ENCODE measurements at regions not wholly inside any gene's neighbourhood (a gene's known extent, or its start where the extent isn't known, plus 50 kb on each side); places are given as distances from the start of the nearest gene placed in this dataset.
"Not testable (repeated sequence)": the region's sequence is repeated elsewhere in the genome, so short reads cannot be mapped to it uniquely, and the experiment has no call there.

GRCh38 chr17:55903028-55903690 lies 152.3 kb downstream of the PCTP start:
- no peak for DNase-seq (ENCODE audit: extremely low read depth in 1 of 2, low read depth in 1 of 2)

DNA sequence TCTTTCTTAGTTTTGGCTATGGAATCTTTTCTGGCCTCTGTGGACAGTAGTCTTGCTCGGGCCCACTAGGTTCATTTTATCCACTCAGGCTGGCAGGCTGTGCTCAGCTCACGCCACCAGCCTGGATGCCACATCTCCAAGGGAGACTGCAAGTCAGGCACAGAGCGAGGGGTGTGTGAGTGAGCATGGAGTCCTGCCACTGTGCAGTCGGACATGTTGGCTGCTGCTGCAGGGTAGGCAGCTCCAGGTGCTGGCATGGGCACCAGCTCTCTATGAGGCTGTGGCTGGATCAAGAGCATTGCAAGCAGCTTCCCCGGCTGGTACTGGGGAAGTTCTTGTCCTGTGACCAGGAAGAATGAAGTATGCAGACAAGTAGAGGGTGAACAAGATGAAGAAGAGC lies 158.9 kb downstream of the PCTP start:
- no peak for DNase-seq (ENCODE audit: extremely low read depth in 1 of 2, low read depth in 1 of 2)

DNA sequence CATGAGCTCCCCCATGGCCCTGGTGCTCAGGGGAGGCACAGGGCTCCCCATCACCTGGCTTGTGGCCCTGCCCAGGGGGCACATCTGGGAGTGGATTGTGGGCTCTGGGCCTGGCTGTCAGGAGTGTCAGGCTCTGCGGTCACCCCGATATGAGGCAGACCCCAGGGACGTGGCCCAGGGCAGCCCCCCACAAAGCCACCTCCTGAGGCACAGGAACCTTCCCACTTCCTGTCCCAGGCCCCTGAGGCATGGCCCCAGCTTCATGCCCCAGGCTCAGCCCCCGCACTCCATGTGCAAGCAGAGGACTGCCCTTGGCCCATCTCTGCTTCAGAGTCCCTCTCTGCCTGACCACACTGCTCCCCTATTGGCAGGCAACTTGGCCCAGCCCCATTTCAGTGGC lies 160.3 kb downstream of the PCTP start:
- DNase-seq (ENCODE audit: extremely low read depth in 1 of 2, low read depth in 1 of 2) = no peak

DNA sequence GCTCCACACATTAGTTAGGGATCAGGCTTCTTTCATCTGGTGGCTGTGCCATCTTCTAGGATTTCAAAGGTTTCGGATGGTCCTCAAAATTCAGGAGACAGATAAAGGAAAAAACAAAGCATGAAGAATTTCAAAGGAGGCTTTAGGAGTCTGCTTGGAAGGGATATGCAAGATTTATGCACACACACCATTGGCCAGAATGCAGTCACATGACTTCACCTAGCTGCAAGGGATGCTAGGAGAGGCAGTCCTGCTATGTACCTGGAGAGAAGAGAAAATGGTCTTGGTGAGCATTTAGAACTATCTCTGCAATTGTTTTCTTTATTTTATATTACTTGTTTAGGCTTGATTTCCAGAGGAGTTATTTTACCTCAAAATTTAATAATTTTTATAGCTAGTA lies 174.6 kb downstream of the PCTP start:
- DNase-seq (ENCODE audit: extremely low read depth in 1 of 2, low read depth in 1 of 2) = no peak

DNA sequence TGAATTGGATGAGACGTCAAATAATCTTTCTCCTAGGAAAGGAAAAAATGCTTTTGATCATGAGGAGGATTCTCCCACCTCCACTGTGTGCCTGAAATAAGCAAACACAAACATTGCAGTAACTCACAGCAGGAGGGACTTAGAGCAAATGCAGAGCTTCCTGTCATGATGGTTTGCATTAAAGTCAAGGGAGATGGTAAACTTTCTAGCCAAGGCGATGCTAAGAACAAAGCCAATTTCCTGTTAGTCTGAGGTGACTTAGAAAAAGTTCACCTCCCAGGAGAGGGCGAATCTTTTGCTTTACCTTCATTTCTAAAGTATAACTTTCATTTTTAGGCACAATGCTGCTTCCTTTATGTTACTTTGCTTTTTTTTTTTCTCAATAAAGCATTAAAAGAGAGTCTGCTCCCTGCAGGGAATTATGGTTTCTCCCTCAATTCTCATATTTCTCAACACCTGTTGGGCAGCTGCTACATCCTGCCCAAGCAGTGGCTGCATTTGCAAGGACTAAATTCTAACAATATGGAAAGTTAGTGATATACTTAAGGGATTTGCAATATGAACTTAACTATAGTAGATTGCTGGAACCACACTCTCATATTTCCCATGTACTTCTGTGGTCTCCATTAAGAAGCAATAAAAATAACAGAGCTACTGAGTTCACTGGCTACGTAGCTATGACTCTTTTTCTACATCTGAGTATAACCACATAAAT lies 175.6 kb downstream of the PCTP start:
- no peak for DNase-seq (ENCODE audit: extremely low read depth in 1 of 2, low read depth in 1 of 2)

DNA sequence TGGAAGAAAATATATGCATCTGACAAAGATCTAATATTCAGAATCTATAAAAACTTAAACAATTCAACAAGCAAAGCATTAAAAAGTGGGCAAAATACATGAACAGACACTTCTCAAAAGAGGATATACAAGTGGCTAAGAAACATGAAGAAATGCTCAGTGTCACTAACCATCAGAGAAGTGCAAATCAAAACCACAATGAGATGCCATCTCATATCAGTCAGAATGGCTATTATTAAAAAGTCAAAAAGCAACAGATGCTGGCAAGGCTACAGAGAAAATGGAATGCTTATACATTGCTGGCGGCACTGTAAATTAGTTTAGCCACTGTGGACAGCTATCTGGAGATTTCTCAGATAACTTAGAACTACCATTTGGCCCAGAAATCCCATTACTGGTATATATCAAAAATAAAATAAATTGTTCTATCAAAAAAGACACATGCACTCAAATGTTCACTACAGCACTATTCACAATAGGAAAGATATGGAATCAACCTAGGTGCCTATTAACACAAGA lies 179.5 kb downstream of the PCTP start:
- DNase-seq (ENCODE audit: extremely low read depth in 1 of 2, low read depth in 1 of 2) = no peak

GRCh38 chr17:55931446-55931845 lies 180.6 kb downstream of the PCTP start:
- DNase-seq (ENCODE audit: extremely low read depth in 1 of 2, low read depth in 1 of 2) = no peak

- DNase-seq (ENCODE audit: extremely low read depth in 1 of 2, low read depth in 1 of 2) = no peak
Observed at GRCh38 chr17:55932973-55933372, 182.1 kb downstream of the PCTP start.

DNA sequence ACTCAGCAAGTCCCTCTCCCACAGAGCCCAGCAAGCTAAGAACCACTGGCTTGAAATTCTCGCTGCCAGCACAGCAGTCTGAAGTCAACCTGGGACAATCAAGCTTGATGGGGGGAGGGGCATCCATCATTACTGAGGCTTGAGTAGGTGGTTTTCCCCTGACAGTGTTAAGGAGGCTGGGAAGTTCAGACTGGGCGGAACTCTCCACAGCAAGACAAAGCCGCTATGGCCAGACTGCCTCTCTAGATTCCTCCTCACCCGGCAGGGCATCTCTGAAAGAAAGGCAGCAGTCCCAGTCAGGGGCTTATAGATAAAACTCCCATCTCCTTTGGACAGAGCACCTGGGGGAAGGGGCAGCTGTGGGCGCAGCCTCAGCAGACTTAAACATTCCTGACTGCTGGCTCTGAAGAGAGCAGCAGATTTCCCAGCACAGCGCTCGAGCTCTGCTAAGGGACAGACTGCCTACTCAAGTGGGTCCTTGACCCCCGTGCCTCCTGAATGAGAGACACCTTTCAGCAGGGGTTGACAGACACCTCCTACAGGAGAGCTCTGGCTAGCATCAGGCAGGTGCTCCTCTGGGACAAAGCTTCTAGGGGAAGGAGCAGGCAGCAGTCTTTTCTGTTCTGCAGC lies 188.4 kb downstream of the PCTP start:
- DNase-seq (ENCODE audit: extremely low read depth in 1 of 2, low read depth in 1 of 2) = not testable (repeated sequence)

DNA sequence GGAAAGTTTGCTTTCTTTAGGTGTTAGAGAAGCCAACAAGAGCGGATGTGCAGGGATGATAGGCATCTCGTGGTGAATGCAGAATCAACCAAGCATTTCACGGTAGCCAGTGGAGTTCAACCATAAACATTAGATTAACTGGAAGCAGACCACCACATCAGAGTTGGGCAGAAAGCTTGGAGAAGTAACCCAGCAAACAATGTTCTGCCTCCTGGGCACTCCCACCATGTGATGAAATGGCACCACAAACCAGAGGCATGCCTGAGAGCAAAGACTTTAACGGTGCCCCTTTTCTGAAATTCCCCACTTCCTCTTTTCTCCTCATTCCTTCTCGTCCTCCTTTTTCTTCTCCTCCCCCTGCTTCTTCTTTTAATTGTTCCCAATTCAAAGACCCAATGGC lies 193.5 kb upstream of the ANKFN1 start:
- no peak for DNase-seq (ENCODE audit: extremely low read depth in 1 of 2, low read depth in 1 of 2)

DNA sequence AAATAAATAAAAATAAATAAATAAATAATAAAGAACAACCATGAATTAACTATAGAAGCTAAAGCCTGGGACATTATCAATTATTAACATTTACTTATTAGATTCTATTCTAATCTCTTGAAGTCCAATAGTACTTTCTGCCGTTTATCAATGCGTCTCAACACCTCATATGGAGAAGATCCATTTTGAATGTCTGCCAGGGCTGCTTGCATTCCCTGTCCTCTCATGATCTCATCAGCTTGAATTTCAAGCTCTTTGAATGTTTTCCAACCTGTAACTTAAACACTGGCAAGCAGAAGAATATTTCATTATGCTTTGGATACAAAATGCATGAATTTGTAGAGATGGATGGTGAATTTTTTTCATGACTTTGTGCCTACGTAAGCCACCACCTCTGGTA lies 191.9 kb upstream of the ANKFN1 start:
- no peak for DNase-seq (ENCODE audit: extremely low read depth in 1 of 2, low read depth in 1 of 2)

DNA sequence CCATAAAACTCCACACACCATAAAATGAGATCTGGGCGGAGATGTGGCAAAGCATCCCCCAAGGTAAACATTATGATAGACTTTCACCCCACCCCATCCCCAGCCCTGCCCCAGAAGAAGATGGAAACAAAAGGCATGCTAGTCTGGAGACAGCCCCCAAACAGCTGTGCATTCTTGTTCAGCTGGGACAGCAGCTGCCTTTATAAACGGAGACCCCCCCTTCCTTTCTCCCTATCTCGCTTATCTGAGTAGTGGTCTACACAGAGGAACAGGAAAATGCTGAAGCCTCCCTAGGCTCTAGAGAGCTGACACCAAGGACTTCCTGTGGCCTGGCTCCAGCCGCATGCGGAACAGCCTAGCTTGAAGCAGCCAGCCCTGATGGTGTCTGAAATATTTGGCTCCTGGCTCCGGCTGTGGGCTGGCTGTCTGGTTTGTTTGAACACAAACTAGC lies 190.3 kb upstream of the ANKFN1 start:
- DNase-seq (ENCODE audit: extremely low read depth in 1 of 2, low read depth in 1 of 2) = no peak

DNA sequence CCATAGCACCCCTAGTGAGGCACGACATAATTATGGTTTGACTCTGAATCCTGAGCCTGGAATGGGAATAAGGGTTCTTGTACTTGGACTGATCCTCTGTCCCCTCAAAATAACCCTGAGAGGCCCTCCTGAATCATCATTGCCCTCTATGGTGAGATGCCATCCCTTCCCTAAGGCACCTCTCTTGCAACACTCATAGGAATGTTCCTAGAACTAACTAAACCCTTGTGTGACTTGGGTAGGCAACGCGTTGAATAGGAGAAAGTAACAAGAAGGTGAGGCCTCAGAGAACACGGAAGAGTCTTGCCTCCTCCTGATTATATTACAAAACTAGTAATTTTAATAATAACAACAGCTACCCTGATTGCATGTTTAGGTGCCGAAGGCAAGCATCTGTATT lies 189.1 kb upstream of the ANKFN1 start:
- DNase-seq (ENCODE audit: extremely low read depth in 1 of 2, low read depth in 1 of 2) = no peak

- DNase-seq (ENCODE audit: extremely low read depth in 1 of 2, low read depth in 1 of 2) = no peak
Observed at GRCh38 chr17:55965051-55965450, 188.2 kb upstream of the ANKFN1 start.

GRCh38 chr17:55969562-55970324 lies 183.5 kb upstream of the ANKFN1 start:
- no peak for DNase-seq (ENCODE audit: extremely low read depth in 1 of 2, low read depth in 1 of 2)

- no peak for DNase-seq (ENCODE audit: extremely low read depth in 1 of 2, low read depth in 1 of 2)
Observed at GRCh38 chr17:55978578-55978977, 174.7 kb upstream of the ANKFN1 start.

- no peak for DNase-seq (ENCODE audit: extremely low read depth in 1 of 2, low read depth in 1 of 2)
Observed at GRCh38 chr17:55983096-55983495, 170.2 kb upstream of the ANKFN1 start.

- no peak for DNase-seq (ENCODE audit: extremely low read depth in 1 of 2, low read depth in 1 of 2)
Observed at GRCh38 chr17:55986817-55987216, 166.5 kb upstream of the ANKFN1 start.

GRCh38 chr17:55988861-55989260 lies 164.4 kb upstream of the ANKFN1 start:
- DNase-seq (ENCODE audit: extremely low read depth in 1 of 2, low read depth in 1 of 2) = no peak

- no peak for DNase-seq (ENCODE audit: extremely low read depth in 1 of 2, low read depth in 1 of 2)
Observed at GRCh38 chr17:55990332-55991006, 162.8 kb upstream of the ANKFN1 start.

GRCh38 chr17:55996826-55997225 lies 156.4 kb upstream of the ANKFN1 start:
- no peak for DNase-seq (ENCODE audit: extremely low read depth in 1 of 2, low read depth in 1 of 2)
